K562 (cell line): ENCODE measurements at regions not wholly inside any gene's neighbourhood (a gene's known extent, or its start where the extent isn't known, plus 50 kb on each side); places are given as distances from the start of the nearest gene placed in this dataset.

ENCODE experiments used
- ATAC-seq: fragments of 200-7000 bp; cut with Tn5 transposase; 3 replicates; pipeline ENCODE4 v1.9.1; 2020; ENCODE audit warnings: moderate library complexity
- BruUV-seq: library from RNA; stranded (reverse); fragments of 400-500 nt; replicated peaks from 2 replicates; lab custom pipeline; 2021; lab: Mats Ljungman, UMichigan
- CTCF ChIA-PET: fragments of 300-600 bp; formaldehyde crosslinking; extraction: SDS; loops from one replicate; lab custom pipeline; 2021; ENCODE audit warnings: low intra/inter-chr PET ratio; lab: Yijun Ruan, JAX
- POLR2A ChIA-PET: fragments of 300-600, 350-650 bp; sonication (Branson Sonifier 250); formaldehyde crosslinking; extraction: SDS; loops from one replicate; lab custom pipeline; 2021; ENCODE audit warnings: antibody characterized with exemption, inconsistent platforms; lab: Yijun Ruan, JAX
- DNase-seq, 4 experiments: peaks; one replicate each; pipeline versions ENCODE4 v3.0.0 to v3.0.0-alpha.2; 2011 to 2018; ENCODE audit warnings: low spot score in 3 of 4, mixed read lengths in 3 of 4; ENCODE audit errors: extremely low read depth in 1 of 4
- FAIRE-seq: peaks from 2 replicates; lab custom pipeline; 2011; peaks lifted over from hg19 to GRCh38; lab: Jason Lieb, UNC
- H2AFZ ChIP-seq: 2 replicates; pipeline ENCODE4 v1.6.0; 2011; ENCODE audit warnings: low read depth, low read length, control low read depth, inconsistent platforms
- H3K27ac ChIP-seq: fragments of 200-600 bp; 3 replicates; pipeline ENCODE4 v1.8.0; 2011; ENCODE audit warnings: low read depth, mild to moderate bottlenecking, control low read depth, inconsistent platforms, low read length, moderate library complexity, mixed read lengths; ENCODE audit errors: extremely low read depth
- H3K27me3 ChIP-seq, 2 experiments: fragments of 300-600 bp in 1 of 2; 2 replicates in 1 of 2; 3 replicates in 1 of 2; pipeline versions ENCODE4 v1.6.0 to v1.8.0; 2011; ENCODE audit warnings: inconsistent platforms in 2 of 2, low read length in 2 of 2, mild to moderate bottlenecking in 1 of 2, mixed read lengths in 1 of 2, moderate library complexity in 1 of 2; ENCODE audit not compliant: control insufficient read depth in 2 of 2, insufficient read depth in 2 of 2
- H3K36me3 ChIP-seq: fragments of 300-600 bp; 3 replicates; pipeline ENCODE4 v1.8.0; 2011; ENCODE audit warnings: mild to moderate bottlenecking, low read length, inconsistent platforms; ENCODE audit not compliant: control insufficient read depth, insufficient read depth
- H3K4me1 ChIP-seq, 2 experiments: fragments of 200-600 bp in 1 of 2; replicated peaks in 1 of 2; 2 replicates in 1 of 2; 3 replicates in 1 of 2; pipeline versions ENCODE4 v1.5.1 to v1.8.0; 2011; ENCODE audit warnings: inconsistent platforms in 2 of 2, low read length in 2 of 2, mild to moderate bottlenecking in 1 of 2, mixed read lengths in 1 of 2, moderate library complexity in 1 of 2; ENCODE audit not compliant: control insufficient read depth in 2 of 2, insufficient read depth in 2 of 2
- H3K4me2 ChIP-seq: 2 replicates; pipeline ENCODE4 v1.6.1; 2011; ENCODE audit warnings: low read length, control low read depth, inconsistent platforms, mixed read lengths; ENCODE audit not compliant: insufficient read depth
- H3K4me3 ChIP-seq: fragments of 200-600 bp; sonication (generic), shearing (Covaris generic); 2 replicates; pipeline ENCODE4 v1.5.1; 2016; ENCODE audit warnings: control low read depth, inconsistent platforms
- H3K79me2 ChIP-seq: fragments of 200-600 bp; 3 replicates; pipeline ENCODE4 v1.8.0; 2011; ENCODE audit warnings: low read length, inconsistent platforms; ENCODE audit not compliant: control insufficient read depth, insufficient read depth
- H3K9ac ChIP-seq, 2 experiments: 2 replicates each; pipeline versions ENCODE4 v1.6.0 to v1.6.1; 2011; ENCODE audit warnings: low read depth in 2 of 2, low read length in 2 of 2, control low read depth in 1 of 2, inconsistent platforms in 1 of 2, mild to moderate bottlenecking in 1 of 2, mixed read lengths in 1 of 2; ENCODE audit not compliant: insufficient read depth in 1 of 2
- H3K9me1 ChIP-seq: one replicate; pipeline ENCODE4 v1.6.0; 2011; ENCODE audit warnings: inconsistent platforms, mild to moderate bottlenecking, low read length, moderate library complexity; ENCODE audit not compliant: control insufficient read depth, insufficient read depth
- H3K9me3 ChIP-seq: replicated peaks from 2 replicates; pipeline ENCODE4 v1.5.1; 2011; ENCODE audit warnings: low read depth, low read length, inconsistent platforms; ENCODE audit not compliant: control insufficient read depth, insufficient read depth
- H4K20me1 ChIP-seq: replicated peaks from 2 replicates; pipeline ENCODE4 v1.6.1; 2011; ENCODE audit warnings: low read length, inconsistent platforms, mixed read lengths; ENCODE audit not compliant: control insufficient read depth, insufficient read depth
- ATF7 ChIP-seq: fragments of 450-650 bp; IDR thresholded peaks from 2 replicates; pipeline ENCODE4 v1.7.1; 2014; ENCODE audit warnings: mild to moderate bottlenecking, moderate library complexity
- BRF2 ChIP-seq: IDR thresholded peaks from 3 replicates; pipeline ENCODE4 v1.6.1; 2011; ENCODE audit warnings: borderline replicate concordance, mild to moderate bottlenecking; ENCODE audit not compliant: insufficient read length, insufficient read depth
- CXXC5 ChIP-seq: fragments of 250-450 bp; sonication (Bioruptor Pico); IDR thresholded peaks from 2 replicates; pipeline ENCODE4 v1.8.0; 2022; ENCODE audit warnings: inconsistent platforms, mild to moderate bottlenecking, moderate library complexity
- DPF2 ChIP-seq: fragments of 450-650 bp; IDR thresholded peaks from 2 replicates; pipeline ENCODE4 v1.6.1; 2016
- ETS1 ChIP-seq: conservative IDR thresholded peaks from 2 replicates; pipeline ENCODE4 v1.6.1; 2011; ENCODE audit warnings: low read depth, mild to moderate bottlenecking, low read length; ENCODE audit not compliant: control insufficient read depth
- GABPB2 ChIP-seq: fragments of 250-450 bp; sonication (Bioruptor Pico); conservative IDR thresholded peaks from 2 replicates; pipeline ENCODE4 v1.5.1; 2021; ENCODE audit warnings: mild to moderate bottlenecking
- HDAC8 ChIP-seq: fragments of 450-650 bp; IDR thresholded peaks from 2 replicates; pipeline ENCODE4 v1.6.1; 2016; ENCODE audit warnings: mild to moderate bottlenecking, missing genetic modification characterization, moderate library complexity, missing compliant biosample characterization
- HIVEP1 ChIP-seq: fragments of 250-450 bp; sonication (Bioruptor Pico); IDR thresholded peaks from 2 replicates; pipeline ENCODE4 v1.4.0; 2020; ENCODE audit warnings: mild to moderate bottlenecking
- KAT2B ChIP-seq: IDR thresholded peaks from one replicate; pipeline ENCODE4 v1.6.1; 2012; ENCODE audit warnings: low read depth, mild to moderate bottlenecking, control low read depth, inconsistent platforms, low read length, moderate library complexity
- KAT8 ChIP-seq: fragments of 450-650 bp; IDR thresholded peaks from 2 replicates; pipeline ENCODE4 v1.6.1; 2016; ENCODE audit warnings: low read depth, mild to moderate bottlenecking
- KDM4B ChIP-seq, 2 experiments: fragments of 450-650 bp in 1 of 2; sonication (generic) in 1 of 2; IDR thresholded peaks; 2 replicates each; pipeline ENCODE4 v1.6.1; 2016 to 2017; ENCODE audit warnings: borderline replicate concordance in 2 of 2, antibody characterized with exemption in 1 of 2, low read depth in 1 of 2, mild to moderate bottlenecking in 1 of 2
- MECOM ChIP-seq: fragments of 250-450 bp; sonication (Bioruptor Pico); IDR thresholded peaks from 2 replicates; pipeline ENCODE4 v1.8.0; 2022; ENCODE audit warnings: inconsistent platforms
- MEIS2 ChIP-seq: fragments of 450-650 bp; IDR thresholded peaks from 2 replicates; pipeline ENCODE4 v1.6.1; 2014; ENCODE audit warnings: mild to moderate bottlenecking; ENCODE audit not compliant: partially characterized antibody
- PATZ1 ChIP-seq: fragments of 250-450 bp; sonication (Bioruptor Pico); IDR thresholded peaks from 2 replicates; pipeline ENCODE4 v1.5.0; 2020; ENCODE audit warnings: mild to moderate bottlenecking, borderline replicate concordance
- PHB ChIP-seq: fragments of 250-450 bp; sonication (Bioruptor Pico); IDR thresholded peaks from 2 replicates; pipeline ENCODE4 v1.5.0; 2021
- PRPF4 ChIP-seq: fragments of 200-400 bp; formaldehyde crosslinking; IDR thresholded peaks from one replicate; pipeline ENCODE4 v1.6.1; 2017; ENCODE audit warnings: low read length, low read depth, mild to moderate bottlenecking; ENCODE audit not compliant: insufficient read depth, poor library complexity, severe bottlenecking
- PYGO2 ChIP-seq: fragments of 450-650 bp; IDR thresholded peaks from 2 replicates; pipeline ENCODE4 v1.6.1; 2016; ENCODE audit warnings: mild to moderate bottlenecking, missing genetic modification characterization, moderate library complexity, missing compliant biosample characterization
- TARDBP ChIP-seq: fragments of 450-650 bp; IDR thresholded peaks from 2 replicates; pipeline ENCODE4 v1.6.1; 2016
- ZBTB1 ChIP-seq: sonication (generic); formaldehyde crosslinking; IDR thresholded peaks from 2 replicates; pipeline ENCODE4 v1.8.1; 2023; ENCODE audit warnings: missing genetic modification reagents, low read depth, mild to moderate bottlenecking, borderline replicate concordance
- ZNF707 ChIP-seq: fragments of 250-450 bp; sonication (Bioruptor Pico); conservative IDR thresholded peaks from 2 replicates; pipeline ENCODE4 v1.8.0; 2022; ENCODE audit warnings: inconsistent platforms, mild to moderate bottlenecking, moderate library complexity
- ZNF76 ChIP-seq: fragments of 250-450 bp; sonication (Bioruptor Pico); IDR thresholded peaks from 2 replicates; pipeline ENCODE4 v1.4.0; 2020; ENCODE audit warnings: mild to moderate bottlenecking, moderate library complexity, borderline replicate concordance
- WGBS: fragments of 100-300 bp; shearing (Covaris generic); methylation state at CpG from one replicate; pipeline ENCODE4 v1.1.6; 2016; ENCODE audit warnings: low coverage, mixed read lengths; ENCODE audit not compliant: insufficient coverage; ENCODE audit errors: missing lambda C conversion rate; 5-methylcytosine and 5-hydroxymethylcytosine counted together
- in situ Hi-C: fragments of 300-500 bp; cut with MboI; formaldehyde crosslinking; loops from 4 replicates; pipeline ENCODE4 v1.15.0; 2018; ENCODE audit warnings: inconsistent platforms, mixed read lengths
- intact Hi-C: fragments of 100-400 bp; cut with micrococcal nuclease; formaldehyde crosslinking; loops from 2 replicates; pipeline ENCODE4 v1.14.2; 2022

GRCh38 chr3:8087951-8088350 is 413.7 kb upstream of the LMCD1 start (continued):
- no peak for TF ChIP-seq ETS1
- no peak for TF ChIP-seq BRF2
- no peak for TF ChIP-seq PHB (CRISPR knock-in tag)
- TF ChIP-seq CXXC5 (CRISPR knock-in tag): no peak
- no peak for TF ChIP-seq ZNF707 (CRISPR knock-in tag)
- TF ChIP-seq GABPB2 (CRISPR knock-in tag): no peak
- TF ChIP-seq HIVEP1: no peak
- TF ChIP-seq PYGO2 (tag): no peak

GRCh38 chr3:8094415-8094814 is 407.2 kb upstream of the LMCD1 start:
- DNase-seq: no peak
- no peak for FAIRE-seq
- H3K9me1 ChIP-seq: no peaks in the 10 kb centered on the region
- no peaks in the 10 kb centered on the region for H4K20me1 ChIP-seq
- no peak overlapping the region for H3K9ac ChIP-seq
- 0% methylated on average over 2 of the region's 2 CpGs for WGBS
- no peaks in the 10 kb centered on the region for H3K79me2 ChIP-seq
- ATAC-seq: no peak
- H3K36me3 ChIP-seq: no peaks in the 10 kb centered on the region
- ChIA-PET CTCF (no interaction called here), POLR2A (no interaction called here)
- no peaks in the 10 kb centered on the region for H3K9me3 ChIP-seq
- in situ Hi-C loops: no loop called here
- no peak overlapping the region for H2AFZ ChIP-seq
- no peak overlapping the region for H3K27ac ChIP-seq
- no peak overlapping the region for H3K4me3 ChIP-seq
- no peaks in the 10 kb centered on the region for H3K27me3 ChIP-seq
- no peaks in the 10 kb centered on the region for H3K4me1 ChIP-seq
- no peak overlapping the region for H3K4me2 ChIP-seq
- BruUV-seq: no TSS peak
- intact Hi-C loops: no loop called here
- TF ChIP-seq KAT8 (no peak), KAT2B (no peak), PRPF4 (no peak), DPF2 (no peak), ATF7 (no peak), HDAC8 (tag) (no peak), MECOM (no peak), TARDBP (no peak), ZBTB1 (CRISPR knock-in tag) (no peak), ZNF76 (CRISPR knock-in tag) (no peak), PATZ1 (no peak), MEIS2 (no peak), KDM4B (IDR thresholded peaks at IDR 0.05; ENCODE audit: borderline replicate concordance in 2 of 2, low read depth in 1 of 2) (no peak)
